PC-9 (cell line): ENCODE measurements at regions not wholly inside any gene's neighbourhood (a gene's known extent, or its start where the extent isn't known, plus 50 kb on each side); places are given as distances from the start of the nearest gene placed in this dataset.

Experiments used
- CTCF ChIP-seq: fragments of 200-600 bp; sonication (generic); conservative IDR thresholded peaks from 2 replicates; pipeline ENCODE4 v1.6.1; 2017; ENCODE audit warnings: mixed run types, antibody characterized with exemption, mild to moderate bottlenecking, moderate library complexity
- EZH2 ChIP-seq: fragments of 200-600 bp; sonication (generic); IDR thresholded peaks from 2 replicates; pipeline ENCODE4 v1.8.0; 2017; ENCODE audit warnings: antibody characterized with exemption, low read depth

- TF ChIP-seq CTCF (no peak), EZH2 (no peak)
Observed at GRCh38 chr16:54400261-54400660, 113.7 kb upstream of the IRX3 start.
